HepG2 (cell line): ENCODE measurements at regions not wholly inside any gene's neighbourhood (a gene's known extent, or its start where the extent isn't known, plus 50 kb on each side); places are given as distances from the start of the nearest gene placed in this dataset.

Experiments
- ATAC-seq: fragments of 200-7000 bp; cut with Tn5 transposase; 3 replicates; pipeline ENCODE4 v1.9.1; 2020; ENCODE audit warnings: mild to moderate bottlenecking, moderate library complexity
- BruUV-seq: library from RNA; stranded (reverse); fragments of 400-500 nt; replicated peaks from 2 replicates; lab custom pipeline; 2021; lab: Mats Ljungman, UMichigan
- CTCF ChIA-PET: fragments of 300-600 bp; formaldehyde crosslinking; extraction: SDS; loops from one replicate; lab custom pipeline; 2021; ENCODE audit warnings: low total read pairs, inconsistent platforms, low intra/inter-chr PET ratio; lab: Yijun Ruan, JAX
- POLR2A ChIA-PET: fragments of 350-600 bp; sonication (Branson Sonifier 250); formaldehyde crosslinking; loops from one replicate; lab custom pipeline; 2020; ENCODE audit warnings: antibody characterized with exemption, inconsistent platforms; lab: Yijun Ruan, JAX
- DNase-seq: peaks from one replicate; pipeline ENCODE4 v3.0.0-alpha.2; 2015; ENCODE audit warnings: low spot score
- FAIRE-seq: peaks from 3 replicates; lab custom pipeline; 2011; peaks lifted over from hg19 to GRCh38; lab: Jason Lieb, UNC
- H2AFZ ChIP-seq: one replicate; pipeline ENCODE4 v1.6.1; 2011; ENCODE audit warnings: low read length, inconsistent platforms
- H3K27ac ChIP-seq: fragments of 300-600 bp; 3 replicates; pipeline ENCODE4 v1.8.0; 2011; ENCODE audit warnings: mixed run types, mild to moderate bottlenecking, mixed read lengths, low read length, inconsistent platforms; ENCODE audit not compliant: insufficient read depth; ENCODE audit errors: extremely low read length
- H3K27me3 ChIP-seq, 2 experiments: fragments of 200-600 bp in 1 of 2; 2 replicates in 1 of 2; 3 replicates in 1 of 2; pipeline versions ENCODE4 v1.6.0 to v1.8.0; 2011; ENCODE audit warnings: low read length in 2 of 2, mild to moderate bottlenecking in 2 of 2, moderate library complexity in 2 of 2, inconsistent platforms in 1 of 2; ENCODE audit not compliant: insufficient read depth in 2 of 2, control insufficient read depth in 1 of 2
- H3K36me3 ChIP-seq, 2 experiments: fragments of 200-600 bp in 1 of 2; replicated peaks in 1 of 2; 2 replicates in 1 of 2; 3 replicates in 1 of 2; pipeline versions ENCODE4 v1.5.1 to v1.8.0; 2011; ENCODE audit warnings: low read length in 2 of 2, inconsistent platforms in 1 of 2; ENCODE audit not compliant: insufficient read depth in 2 of 2, control insufficient read depth in 1 of 2
- H3K4me1 ChIP-seq: 2 replicates; pipeline ENCODE4 v1.5.1; 2012; ENCODE audit warnings: low read length, inconsistent platforms; ENCODE audit not compliant: insufficient read depth
- H3K4me2 ChIP-seq: 2 replicates; pipeline ENCODE4 v1.6.0; 2011; ENCODE audit warnings: low read depth, low read length, inconsistent platforms
- H3K4me3 ChIP-seq, 3 experiments: fragments of 200-600 bp in 1 of 3; sonication (generic), shearing (Covaris generic) in 1 of 3; replicated peaks in 1 of 3; 2 replicates each; pipeline ENCODE4 v1.5.1; 2011 to 2016; ENCODE audit warnings: low read length in 3 of 3, inconsistent platforms in 2 of 3, low read depth in 2 of 3, mild to moderate bottlenecking in 2 of 3, control low read depth in 1 of 3, mixed read lengths in 1 of 3; ENCODE audit not compliant: insufficient read depth in 1 of 3
- H3K79me2 ChIP-seq: one replicate; pipeline ENCODE4 v1.6.1; 2011; ENCODE audit warnings: low read length, inconsistent platforms; ENCODE audit not compliant: insufficient read depth
- H3K9ac ChIP-seq: 2 replicates; pipeline ENCODE4 v1.6.0; 2011; ENCODE audit warnings: mild to moderate bottlenecking, low read depth, low read length, inconsistent platforms; ENCODE audit not compliant: insufficient read depth
- H3K9me3 ChIP-seq: 2 replicates; pipeline ENCODE4 v1.5.1; 2012; ENCODE audit warnings: mild to moderate bottlenecking, low read length
- H4K20me1 ChIP-seq: 2 replicates; pipeline ENCODE4 v1.6.0; 2011; ENCODE audit warnings: inconsistent platforms, mild to moderate bottlenecking, low read length, moderate library complexity; ENCODE audit not compliant: insufficient read depth
- CENPT ChIP-seq: sonication (generic); formaldehyde crosslinking; IDR thresholded peaks from 2 replicates; pipeline ENCODE4 v1.8.0; 2022; ENCODE audit warnings: low read depth, mild to moderate bottlenecking, moderate library complexity, missing genetic modification reagents
- EP300 ChIP-seq, 3 experiments: sonication (generic) in 1 of 3; formaldehyde crosslinking in 1 of 3; IDR thresholded peaks; 2 replicates each; pipeline versions ENCODE4 v1.5.1 to v1.6.1; 2011 to 2020; ENCODE audit warnings: low read depth in 2 of 3, low read length in 2 of 3, borderline replicate concordance in 1 of 3, improper control_type of control experiment in 1 of 3, mild to moderate bottlenecking in 1 of 3, missing genetic modification reagents in 1 of 3, moderate library complexity in 1 of 3
- MEIS1 ChIP-seq: sonication (generic); formaldehyde crosslinking; IDR thresholded peaks from 2 replicates; pipeline ENCODE4 v1.9.0; 2021; ENCODE audit warnings: mild to moderate bottlenecking, missing genetic modification reagents, moderate library complexity, borderline replicate concordance
- POGZ ChIP-seq: sonication (generic); formaldehyde crosslinking; IDR thresholded peaks from 2 replicates; pipeline ENCODE4 v1.4.0; 2020; ENCODE audit warnings: mild to moderate bottlenecking, missing genetic modification reagents
- POLR2A ChIP-seq, 2 experiments: IDR thresholded peaks; 2 replicates each; pipeline ENCODE4 v1.6.1; 2011; ENCODE audit warnings: low read depth in 2 of 2, low read length in 2 of 2, mild to moderate bottlenecking in 1 of 2, moderate library complexity in 1 of 2; ENCODE audit not compliant: insufficient read depth in 1 of 2
- POLR2AphosphoS2 ChIP-seq: IDR thresholded peaks from 2 replicates; pipeline ENCODE4 v1.6.1; 2011; ENCODE audit warnings: low read depth, low read length, improper control_type of control experiment
- RAD21 ChIP-seq: fragments of 450-650 bp; formaldehyde crosslinking; IDR thresholded peaks from 2 replicates; pipeline ENCODE4 v1.5.0; 2020; ENCODE audit warnings: mild to moderate bottlenecking
- SALL1 ChIP-seq: sonication (generic); formaldehyde crosslinking; IDR thresholded peaks from 2 replicates; pipeline ENCODE4 v1.8.0; 2022; ENCODE audit warnings: mild to moderate bottlenecking, missing genetic modification reagents
- ZBTB37 ChIP-seq: sonication (generic); formaldehyde crosslinking; IDR thresholded peaks from 2 replicates; pipeline ENCODE4 v1.4.0; 2020; ENCODE audit warnings: mild to moderate bottlenecking, missing genetic modification reagents
- ZFAT ChIP-seq: sonication (generic); formaldehyde crosslinking; conservative IDR thresholded peaks from 2 replicates; pipeline ENCODE4 v1.8.1; 2023; ENCODE audit warnings: missing genetic modification reagents, inconsistent platforms
- ZNF264 ChIP-seq: sonication (generic); formaldehyde crosslinking; IDR thresholded peaks from 2 replicates; pipeline ENCODE4 v1.4.0; 2020; ENCODE audit warnings: missing genetic modification reagents
- ZNF362 ChIP-seq: sonication (generic); formaldehyde crosslinking; IDR thresholded peaks from 2 replicates; pipeline ENCODE4 v1.4.0; 2020; ENCODE audit warnings: missing genetic modification reagents, mild to moderate bottlenecking, borderline replicate concordance
- ZNF513 ChIP-seq: sonication (generic); formaldehyde crosslinking; conservative IDR thresholded peaks from 2 replicates; pipeline ENCODE4 v1.5.0; 2020; ENCODE audit warnings: missing genetic modification reagents
- ZNF550 ChIP-seq: sonication (generic); formaldehyde crosslinking; IDR thresholded peaks from 2 replicates; pipeline ENCODE4 v1.4.0; 2020; ENCODE audit warnings: mild to moderate bottlenecking, missing genetic modification reagents, borderline replicate concordance
- WGBS: methylation state at CpG from one replicate; pipeline ENCODE4 v1.1.6; 2017; ENCODE audit warnings: low lambda C conversion rate; 5-methylcytosine and 5-hydroxymethylcytosine counted together
- in situ Hi-C: cut with HindIII; loops from 2 replicates; pipeline ENCODE4 v1.10.0; 2017; ENCODE audit warnings: low pct_unique_long_range_greater_than_20kb; ENCODE audit not compliant: extremely low pct_ligation_motif_present
- intact Hi-C: fragments of 100-400 bp; cut with micrococcal nuclease; formaldehyde crosslinking; loops from one replicate; pipeline ENCODE4 v1.10.0; 2022; ENCODE audit not compliant: unreplicated experiment

GRCh38 chr10:71125749-71126107, 86.6 kb upstream of the UNC5B start (continued):
- TF ChIP-seq MEIS1 (CRISPR knock-in tag) (no peak), EP300 (IDR thresholded peaks at IDR 0.05; ENCODE audit: low read depth in 2 of 2, low read length in 2 of 2) (no peak), EP300 (CRISPR knock-in tag; IDR thresholded peaks at IDR 0.05; ENCODE audit: borderline replicate concordance) (no peak), ZNF513 (CRISPR knock-in tag) (no peak), RAD21 (no peak), ZNF550 (CRISPR knock-in tag) (no peak)
- TF ChIP-seq, all 625 proteins: peak for 0

- in situ Hi-C loops (no loop called here), intact Hi-C loops (no loop called here)
- no peak overlapping the region for H3K27ac ChIP-seq
- no peak overlapping the region for H3K4me3 ChIP-seq
- no peaks in the 10 kb centered on the region for H3K4me1 ChIP-seq
- H3K9me3 ChIP-seq = no peaks in the 10 kb centered on the region
- no peak overlapping the region for H2AFZ ChIP-seq
- POLR2A ChIA-PET = no interaction called here
- peaks cover 0 to 37% of the 10 kb centered on the region in 2 experiments; a peak in 4 of 5 replicates for H3K27me3 ChIP-seq
- no peak for TF ChIP-seq POLR2AphosphoS2
- TF ChIP-seq SALL1 (CRISPR knock-in tag) = no peak
- TF ChIP-seq CENPT (CRISPR knock-in tag) = no peak
- no peak for TF ChIP-seq POGZ (CRISPR knock-in tag)
- no peak for TF ChIP-seq ZFAT (CRISPR knock-in tag)
- no peak for TF ChIP-seq POLR2A (IDR thresholded peaks at IDR 0.05; ENCODE audit: insufficient read depth in 1 of 2, low read depth in 2 of 2, low read length in 2 of 2)
- TF ChIP-seq ZNF264 = no peak
- TF ChIP-seq ZNF362 (CRISPR knock-in tag) = no peak
- TF ChIP-seq ZBTB37 (CRISPR knock-in tag) = no peak
- no peaks in the 10 kb centered on the region for H3K36me3 ChIP-seq
- H3K4me2 ChIP-seq = no peak overlapping the region
- 7% methylated on average over 3 of the region's 7 CpGs for WGBS
- no peaks in the 10 kb centered on the region for H4K20me1 ChIP-seq
- H3K79me2 ChIP-seq = no peaks in the 10 kb centered on the region
- no TSS peak for BruUV-seq
- DNase-seq (no peak), ATAC-seq (no peak), FAIRE-seq (no peak)
- CTCF ChIA-PET = no interaction called here
- H3K9ac ChIP-seq = no peak overlapping the region
These were observed 85.9 kb upstream of the UNC5B start for GRCh38 chr10:71126432-71126831.
